WTC11 (cell line): ENCODE measurements at regions not wholly inside any gene's neighbourhood (a gene's known extent, or its start where the extent isn't known, plus 50 kb on each side); places are given as distances from the start of the nearest gene placed in this dataset.

Experiments
- ATF2 ChIP-seq: sonication (generic); formaldehyde crosslinking; IDR thresholded peaks from 2 replicates; pipeline ENCODE4 v1.8.1; 2022; ENCODE audit warnings: low read depth, missing genetic modification reagents, borderline replicate concordance
- ATF3 ChIP-seq: sonication (generic); formaldehyde crosslinking; conservative IDR thresholded peaks from 2 replicates; pipeline ENCODE4 v1.8.1; 2022; ENCODE audit warnings: mild to moderate bottlenecking, missing genetic modification reagents
- CTCF ChIP-seq: fragments of 200-600 bp; IDR thresholded peaks from 2 replicates; pipeline ENCODE4 v1.8.0; 2022; ENCODE audit warnings: antibody characterized with exemption
- FOXJ3 ChIP-seq: sonication (generic); formaldehyde crosslinking; IDR thresholded peaks from 2 replicates; pipeline ENCODE4 v1.9.0; 2021; ENCODE audit warnings: missing genetic modification reagents, mild to moderate bottlenecking, borderline replicate concordance
- JUN ChIP-seq: sonication (generic); formaldehyde crosslinking; IDR thresholded peaks from 2 replicates; pipeline ENCODE4 v1.8.0; 2023; ENCODE audit warnings: mild to moderate bottlenecking, missing genetic modification reagents
- MYBL2 ChIP-seq: sonication (generic); formaldehyde crosslinking; IDR thresholded peaks from 2 replicates; pipeline ENCODE4 v1.8.1; 2023; ENCODE audit warnings: mild to moderate bottlenecking, moderate library complexity, missing genetic modification reagents
- NFYB ChIP-seq: sonication (generic); formaldehyde crosslinking; conservative IDR thresholded peaks from 2 replicates; pipeline ENCODE4 v1.8.0; 2022; ENCODE audit warnings: low read depth, missing genetic modification reagents
- OVOL2 ChIP-seq: fragments of 250-450 bp; sonication (Bioruptor Pico); IDR thresholded peaks from 2 replicates; pipeline ENCODE4 v1.9.0; 2021; ENCODE audit warnings: mild to moderate bottlenecking, borderline replicate concordance
- SP1 ChIP-seq: sonication (generic); formaldehyde crosslinking; conservative IDR thresholded peaks from 2 replicates; pipeline ENCODE4 v1.8.1; 2022; ENCODE audit warnings: missing genetic modification reagents
- TEAD4 ChIP-seq: sonication (generic); formaldehyde crosslinking; IDR thresholded peaks from 2 replicates; pipeline ENCODE4 v1.8.0; 2022; ENCODE audit warnings: mild to moderate bottlenecking, missing genetic modification reagents
- ZBTB43 ChIP-seq: sonication (generic); formaldehyde crosslinking; IDR thresholded peaks from 2 replicates; pipeline ENCODE4 v1.8.1; 2023; ENCODE audit warnings: mild to moderate bottlenecking, missing genetic modification reagents
- ZNF138 ChIP-seq: sonication (generic); formaldehyde crosslinking; conservative IDR thresholded peaks from 2 replicates; pipeline ENCODE4 v1.8.1; 2022; ENCODE audit warnings: mild to moderate bottlenecking, moderate library complexity, missing genetic modification reagents
- ZSCAN18 ChIP-seq: fragments of 250-450 bp; sonication (Bioruptor Pico); IDR thresholded peaks from 2 replicates; pipeline ENCODE4 v2.1.2; 2022; ENCODE audit warnings: mild to moderate bottlenecking, moderate library complexity

- TF ChIP-seq SP1 (CRISPR knock-in tag) (no peak), TEAD4 (no peak), CTCF (no peak), ZBTB43 (no peak), FOXJ3 (no peak), NFYB (CRISPR knock-in tag) (no peak), MYBL2 (CRISPR knock-in tag) (no peak), OVOL2 (CRISPR knock-in tag) (no peak), ATF3 (CRISPR knock-in tag) (no peak), ATF2 (CRISPR knock-in tag) (no peak), ZSCAN18 (no peak), JUN (no peak), ZNF138 (no peak)
Measured at GRCh38 chr12:131281016-131281415, 327.3 kb downstream of the ADGRD1 start.
